GM19035 (cell line): ENCODE measurements at regions not wholly inside any gene's neighbourhood (a gene's known extent, or its start where the extent isn't known, plus 50 kb on each side); places are given as distances from the start of the nearest gene placed in this dataset.

Experiments
- ATAC-seq: cut with Tn5 transposase; IDR thresholded peaks from one replicate; pipeline ENCODE4 v1.9.1; 2021; ENCODE audit not compliant: unreplicated experiment

- ATAC-seq, result no peak
Observed at GRCh38 chr13:24043590-24044350, 116.8 kb upstream of the SPATA13 start.

GRCh38 chr13:24045597-24045996 is 114.9 kb upstream of the SPATA13 start:
- no peak for ATAC-seq

- no peak for ATAC-seq
Observed at GRCh38 chr13:24050292-24050711, 110.2 kb upstream of the SPATA13 start.

- ATAC-seq, result no peak
Observed at GRCh38 chr13:24050796-24051715, 109.5 kb upstream of the SPATA13 start.

- no peak for ATAC-seq
Observed at GRCh38 chr13:24052547-24053518, 107.7 kb upstream of the SPATA13 start.

GRCh38 chr13:24053519-24054251 is 106.8 kb upstream of the SPATA13 start:
- peak; percentile 77 for ATAC-seq

- ATAC-seq, result no peak
Observed at GRCh38 chr13:24056616-24057137, 103.8 kb upstream of the SPATA13 start.

GRCh38 chr13:24060993-24061392 is 99.5 kb upstream of the SPATA13 start:
- no peak for ATAC-seq

GRCh38 chr13:24063281-24063877 is 97.1 kb upstream of the SPATA13 start:
- no peak for ATAC-seq

GRCh38 chr13:24064371-24064770 is 96.1 kb upstream of the SPATA13 start:
- no peak for ATAC-seq

GRCh38 chr13:24065176-24065575 is 95.3 kb upstream of the SPATA13 start:
- ATAC-seq, result no peak

GRCh38 chr13:24066405-24067295 is 93.9 kb upstream of the SPATA13 start:
- no peak for ATAC-seq

- no peak for ATAC-seq
Observed at GRCh38 chr13:24068472-24068871, 92.0 kb upstream of the SPATA13 start.

- ATAC-seq, result no peak
Observed at GRCh38 chr13:24071016-24071415, 89.5 kb upstream of the SPATA13 start.

- ATAC-seq, result no peak
Observed at GRCh38 chr13:24071423-24072075, 89.0 kb upstream of the SPATA13 start.

- ATAC-seq, result no peak
Observed at GRCh38 chr13:24073657-24074056, 86.9 kb upstream of the SPATA13 start.

GRCh38 chr13:24074678-24075077 is 85.8 kb upstream of the SPATA13 start:
- ATAC-seq, result no peak
